ENCODE measurements at regions not wholly inside any gene's neighbourhood (a gene's known extent, or its start where the extent isn't known, plus 50 kb on each side); places are given as distances from the start of the nearest gene placed in this dataset.

DNA sequence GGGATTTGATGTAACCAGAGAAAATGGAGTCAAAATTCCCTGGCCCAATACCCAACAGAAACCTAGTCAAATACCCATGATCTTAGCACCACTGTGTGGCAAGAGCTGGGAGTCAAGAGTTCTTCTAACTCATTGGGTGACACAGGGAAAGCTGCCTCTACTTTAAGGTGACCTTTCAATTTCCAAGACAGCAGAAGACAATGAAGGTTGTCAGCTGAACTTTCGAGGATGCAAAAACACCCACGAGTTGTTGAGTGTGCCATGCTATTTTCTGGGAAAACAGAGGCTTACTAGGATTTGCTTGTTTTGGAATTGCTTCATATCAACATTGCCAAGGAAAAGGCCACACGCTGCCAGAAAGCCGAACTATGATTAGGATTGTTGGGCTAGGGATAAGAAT, 61.6 kb upstream of the CYRIA start:
- Histone ChIP-seq H3K27me3 (ENCODE audit: control insufficient read depth, extremely low read depth, insufficient read depth, low read length) (no peaks in the 10 kb centered on the region), H3K4me1 (ENCODE audit: control insufficient read depth, extremely low read depth, insufficient read depth, low read length) (no peaks in the 10 kb centered on the region), H3K9me3 (ENCODE audit: control insufficient read depth, low read depth, low read length) (no peaks in the 10 kb centered on the region), H3K4me2 (ENCODE audit: control insufficient read depth, extremely low read depth, insufficient read depth, low read depth, low read length) (no peak overlapping the region), H2AFZ (ENCODE audit: control insufficient read depth, low read length) (no peak overlapping the region), H3K4me3 (ENCODE audit: control insufficient read depth in 2 of 3, extremely low read depth in 1 of 3, insufficient read depth in 2 of 3, low read depth in 1 of 3, low read length in 3 of 3) (no peak overlapping the region), H3K79me2 (ENCODE audit: control insufficient read depth, insufficient read depth, low read length) (no peaks in the 10 kb centered on the region), H3K9me1 (ENCODE audit: control insufficient read depth, extremely low read depth, insufficient read depth, low read length) (no peaks in the 10 kb centered on the region), H3K27ac (ENCODE audit: control insufficient read depth, insufficient read depth, low read length) (no peak overlapping the region), H3K36me3 (ENCODE audit: control insufficient read depth in 2 of 2, extremely low read depth in 1 of 2, insufficient read depth in 2 of 2, low read length in 2 of 2) (no peaks in the 10 kb centered on the region), H3K9ac (ENCODE audit: control insufficient read depth, extremely low read depth, insufficient read depth, low read length) (no peak overlapping the region), H4K20me1 (ENCODE audit: control insufficient read depth, extremely low read depth, insufficient read depth, low read length) (no peaks in the 10 kb centered on the region)
- dilution Hi-C loops (cut with MboI; ENCODE audit: extremely low pct_ligation_motif_present, low sequenced_read_pairs), result no loop called here
- no peak for FAIRE-seq
- TF ChIP-seq, protein P1, sequence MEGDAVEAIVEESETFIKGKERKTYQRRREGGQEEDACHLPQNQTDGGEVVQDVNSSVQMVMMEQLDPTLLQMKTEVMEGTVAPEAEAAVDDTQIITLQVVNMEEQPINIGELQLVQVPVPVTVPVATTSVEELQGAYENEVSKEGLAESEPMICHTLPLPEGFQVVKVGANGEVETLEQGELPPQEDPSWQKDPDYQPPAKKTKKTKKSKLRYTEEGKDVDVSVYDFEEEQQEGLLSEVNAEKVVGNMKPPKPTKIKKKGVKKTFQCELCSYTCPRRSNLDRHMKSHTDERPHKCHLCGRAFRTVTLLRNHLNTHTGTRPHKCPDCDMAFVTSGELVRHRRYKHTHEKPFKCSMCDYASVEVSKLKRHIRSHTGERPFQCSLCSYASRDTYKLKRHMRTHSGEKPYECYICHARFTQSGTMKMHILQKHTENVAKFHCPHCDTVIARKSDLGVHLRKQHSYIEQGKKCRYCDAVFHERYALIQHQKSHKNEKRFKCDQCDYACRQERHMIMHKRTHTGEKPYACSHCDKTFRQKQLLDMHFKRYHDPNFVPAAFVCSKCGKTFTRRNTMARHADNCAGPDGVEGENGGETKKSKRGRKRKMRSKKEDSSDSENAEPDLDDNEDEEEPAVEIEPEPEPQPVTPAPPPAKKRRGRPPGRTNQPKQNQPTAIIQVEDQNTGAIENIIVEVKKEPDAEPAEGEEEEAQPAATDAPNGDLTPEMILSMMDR (optimal IDR thresholded peaks at IDR 0.05 in 1 of 3, IDR thresholded peaks at IDR 0.05 in 1 of 3, conservative IDR thresholded peaks at IDR 0.05 in 1 of 3; ENCODE audit: extremely low read depth in 1 of 3, insufficient read depth in 2 of 3, low read length in 3 of 3), result peak in 1 of 3 experiments; percentile 15
- TF ChIP-seq EZH2 (IDR thresholded peaks at IDR 0.05; ENCODE audit: low read length), result no peak
- DNase-seq (ENCODE audit: low read depth, low spot score), result no peak

DNA sequence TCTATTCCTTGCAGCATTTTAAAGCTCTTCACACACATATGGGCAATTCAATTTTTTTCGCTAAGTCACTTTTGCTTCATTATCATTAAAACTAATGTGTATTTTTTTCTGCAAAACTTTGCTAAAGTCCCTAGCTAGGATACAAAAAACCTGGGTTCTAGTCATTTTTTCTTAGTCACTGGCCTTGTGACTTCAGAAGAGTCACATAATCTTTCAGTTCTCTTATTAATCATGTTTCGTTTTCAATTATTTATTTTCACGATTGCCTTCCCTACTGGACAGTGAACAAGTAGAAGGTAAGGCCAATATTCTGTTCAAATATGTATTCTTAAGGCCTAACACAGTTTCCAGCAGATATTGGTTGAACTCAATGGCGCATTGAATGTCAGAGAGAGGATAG, 60.9 kb upstream of the CYRIA start:
- no peak for TF ChIP-seq EZH2 (IDR thresholded peaks at IDR 0.05; ENCODE audit: low read length)
- H3K27ac ChIP-seq (ENCODE audit: control insufficient read depth, insufficient read depth, low read length), result no peak overlapping the region
- FAIRE-seq (no peak), DNase-seq (ENCODE audit: low read depth, low spot score) (no peak)
- dilution Hi-C loops (cut with MboI; ENCODE audit: extremely low pct_ligation_motif_present, low sequenced_read_pairs), result no loop called here
- no peaks in the 10 kb centered on the region for H3K79me2 ChIP-seq (ENCODE audit: control insufficient read depth, insufficient read depth, low read length)
- H3K9me3 ChIP-seq (ENCODE audit: control insufficient read depth, low read depth, low read length), result no peaks in the 10 kb centered on the region
- no peaks in the 10 kb centered on the region for H3K9me1 ChIP-seq (ENCODE audit: control insufficient read depth, extremely low read depth, insufficient read depth, low read length)
- H3K9ac ChIP-seq (ENCODE audit: control insufficient read depth, extremely low read depth, insufficient read depth, low read length), result no peak overlapping the region
- no peaks in the 10 kb centered on the region for H3K27me3 ChIP-seq (ENCODE audit: control insufficient read depth, extremely low read depth, insufficient read depth, low read length)
- H4K20me1 ChIP-seq (ENCODE audit: control insufficient read depth, extremely low read depth, insufficient read depth, low read length), result no peaks in the 10 kb centered on the region
- no peak overlapping the region for H3K4me2 ChIP-seq (ENCODE audit: control insufficient read depth, extremely low read depth, insufficient read depth, low read depth, low read length)
- no peak overlapping the region for H2AFZ ChIP-seq (ENCODE audit: control insufficient read depth, low read length)
- no peaks in the 10 kb centered on the region for H3K36me3 ChIP-seq (ENCODE audit: control insufficient read depth in 2 of 2, extremely low read depth in 1 of 2, insufficient read depth in 2 of 2, low read length in 2 of 2)
- H3K4me3 ChIP-seq (ENCODE audit: control insufficient read depth in 2 of 3, extremely low read depth in 1 of 3, insufficient read depth in 2 of 3, low read depth in 1 of 3, low read length in 3 of 3), result no peak overlapping the region
- no peaks in the 10 kb centered on the region for H3K4me1 ChIP-seq (ENCODE audit: control insufficient read depth, extremely low read depth, insufficient read depth, low read length)

DNA sequence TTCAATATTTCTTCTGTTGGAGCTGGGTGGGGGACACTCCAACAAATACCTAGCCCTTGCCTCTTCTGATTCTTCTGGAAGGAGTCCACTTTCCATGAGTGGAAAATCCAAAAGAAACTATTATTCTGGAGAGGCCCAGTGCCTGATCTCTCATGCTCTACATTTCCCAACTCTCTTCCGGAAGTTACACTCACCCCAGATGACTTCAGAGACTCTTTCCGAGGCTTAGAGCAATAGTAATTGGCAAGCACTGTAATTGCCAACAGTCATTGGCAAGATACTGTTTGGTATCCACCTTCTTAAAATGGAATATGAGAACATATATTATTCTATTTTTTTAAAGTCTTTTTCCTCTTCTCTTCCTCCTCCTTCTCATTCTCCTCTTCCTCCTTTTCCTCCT, 60.5 kb upstream of the CYRIA start:
- no peak for DNase-seq (ENCODE audit: low read depth, low spot score)
- Histone ChIP-seq H3K9me1 (ENCODE audit: control insufficient read depth, extremely low read depth, insufficient read depth, low read length) (no peaks in the 10 kb centered on the region), H3K4me3 (ENCODE audit: control insufficient read depth in 2 of 3, extremely low read depth in 1 of 3, insufficient read depth in 2 of 3, low read depth in 1 of 3, low read length in 3 of 3) (no peak overlapping the region), H2AFZ (ENCODE audit: control insufficient read depth, low read length) (no peak overlapping the region), H3K9ac (ENCODE audit: control insufficient read depth, extremely low read depth, insufficient read depth, low read length) (no peak overlapping the region), H3K27me3 (ENCODE audit: control insufficient read depth, extremely low read depth, insufficient read depth, low read length) (no peaks in the 10 kb centered on the region), H3K4me1 (ENCODE audit: control insufficient read depth, extremely low read depth, insufficient read depth, low read length) (no peaks in the 10 kb centered on the region), H3K4me2 (ENCODE audit: control insufficient read depth, extremely low read depth, insufficient read depth, low read depth, low read length) (no peak overlapping the region), H3K9me3 (ENCODE audit: control insufficient read depth, low read depth, low read length) (no peaks in the 10 kb centered on the region), H3K36me3 (ENCODE audit: control insufficient read depth in 2 of 2, extremely low read depth in 1 of 2, insufficient read depth in 2 of 2, low read length in 2 of 2) (no peaks in the 10 kb centered on the region), H4K20me1 (ENCODE audit: control insufficient read depth, extremely low read depth, insufficient read depth, low read length) (no peaks in the 10 kb centered on the region), H3K27ac (ENCODE audit: control insufficient read depth, insufficient read depth, low read length) (no peak overlapping the region), H3K79me2 (ENCODE audit: control insufficient read depth, insufficient read depth, low read length) (no peaks in the 10 kb centered on the region)
- dilution Hi-C loops (cut with MboI; ENCODE audit: extremely low pct_ligation_motif_present, low sequenced_read_pairs), result no loop called here
- FAIRE-seq, result no peak
- no peak for TF ChIP-seq EZH2 (IDR thresholded peaks at IDR 0.05; ENCODE audit: low read length)
- TF ChIP-seq, protein P1 (optimal IDR thresholded peaks at IDR 0.05 in 1 of 3, IDR thresholded peaks at IDR 0.05 in 1 of 3, conservative IDR thresholded peaks at IDR 0.05 in 1 of 3; ENCODE audit: extremely low read depth in 1 of 3, insufficient read depth in 2 of 3, low read length in 3 of 3), result no peak
